GM06990 (cell line): ENCODE measurements at regions not wholly inside any gene's neighbourhood (a gene's known extent, or its start where the extent isn't known, plus 50 kb on each side); places are given as distances from the start of the nearest gene placed in this dataset.

ENCODE experiments used
- DNase-seq: peaks from one replicate; pipeline ENCODE4 v3.0.0-alpha.2; 2011; ENCODE audit not compliant: insufficient read length; ENCODE audit errors: extremely low read depth
- H3K27me3 ChIP-seq: replicated peaks from 2 replicates; pipeline ENCODE4 v1.6.0; 2011; ENCODE audit warnings: low read length; ENCODE audit not compliant: control insufficient read depth, insufficient read depth
- H3K36me3 ChIP-seq: 2 replicates; pipeline ENCODE4 v1.5.1; 2011; ENCODE audit warnings: low read length; ENCODE audit not compliant: control insufficient read depth, insufficient read depth
- H3K4me3 ChIP-seq: replicated peaks from 2 replicates; pipeline ENCODE4 v1.5.1; 2011; ENCODE audit warnings: low read depth, mild to moderate bottlenecking, control low read depth, low read length
- TF ChIP-seq, protein P1 (sequence below): IDR thresholded peaks from 2 replicates; pipeline ENCODE4 v1.5.1; 2011; ENCODE audit warnings: low read length, control low read depth, mild to moderate bottlenecking, inconsistent platforms; ENCODE audit not compliant: insufficient read depth, poor library complexity, severe bottlenecking

GRCh38 chr2:40043641-40044040, 264.6 kb upstream of the THUMPD2 start:
- DNase-seq = no peak
- Histone ChIP-seq H3K36me3 (no peaks in the 10 kb centered on the region), H3K4me3 (no peak overlapping the region), H3K27me3 (no peaks in the 10 kb centered on the region)
- TF ChIP-seq, protein P1, sequence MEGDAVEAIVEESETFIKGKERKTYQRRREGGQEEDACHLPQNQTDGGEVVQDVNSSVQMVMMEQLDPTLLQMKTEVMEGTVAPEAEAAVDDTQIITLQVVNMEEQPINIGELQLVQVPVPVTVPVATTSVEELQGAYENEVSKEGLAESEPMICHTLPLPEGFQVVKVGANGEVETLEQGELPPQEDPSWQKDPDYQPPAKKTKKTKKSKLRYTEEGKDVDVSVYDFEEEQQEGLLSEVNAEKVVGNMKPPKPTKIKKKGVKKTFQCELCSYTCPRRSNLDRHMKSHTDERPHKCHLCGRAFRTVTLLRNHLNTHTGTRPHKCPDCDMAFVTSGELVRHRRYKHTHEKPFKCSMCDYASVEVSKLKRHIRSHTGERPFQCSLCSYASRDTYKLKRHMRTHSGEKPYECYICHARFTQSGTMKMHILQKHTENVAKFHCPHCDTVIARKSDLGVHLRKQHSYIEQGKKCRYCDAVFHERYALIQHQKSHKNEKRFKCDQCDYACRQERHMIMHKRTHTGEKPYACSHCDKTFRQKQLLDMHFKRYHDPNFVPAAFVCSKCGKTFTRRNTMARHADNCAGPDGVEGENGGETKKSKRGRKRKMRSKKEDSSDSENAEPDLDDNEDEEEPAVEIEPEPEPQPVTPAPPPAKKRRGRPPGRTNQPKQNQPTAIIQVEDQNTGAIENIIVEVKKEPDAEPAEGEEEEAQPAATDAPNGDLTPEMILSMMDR = no peak

- no peaks in the 10 kb centered on the region for H3K27me3 ChIP-seq
- TF ChIP-seq, protein P1 = no peak
- DNase-seq = no peak
- no peak overlapping the region for H3K4me3 ChIP-seq
- H3K36me3 ChIP-seq = no peaks in the 10 kb centered on the region
These were observed 264.1 kb upstream of the THUMPD2 start for GRCh38 chr2:40043191-40043590.

GRCh38 chr2:40041422-40042382, 262.6 kb upstream of the THUMPD2 start:
- TF ChIP-seq, protein P1 = no peak
- Histone ChIP-seq H3K4me3 (no peak overlapping the region), H3K36me3 (no peaks in the 10 kb centered on the region), H3K27me3 (no peaks in the 10 kb centered on the region)
- no peak for DNase-seq

- DNase-seq = no peak
- H3K36me3 ChIP-seq = no peaks in the 10 kb centered on the region
- H3K27me3 ChIP-seq = no peaks in the 10 kb centered on the region
- H3K4me3 ChIP-seq = no peak overlapping the region
- TF ChIP-seq, protein P1 = no peak
These were observed 260.5 kb upstream of the THUMPD2 start for GRCh38 chr2:40039549-40039948.

DNA sequence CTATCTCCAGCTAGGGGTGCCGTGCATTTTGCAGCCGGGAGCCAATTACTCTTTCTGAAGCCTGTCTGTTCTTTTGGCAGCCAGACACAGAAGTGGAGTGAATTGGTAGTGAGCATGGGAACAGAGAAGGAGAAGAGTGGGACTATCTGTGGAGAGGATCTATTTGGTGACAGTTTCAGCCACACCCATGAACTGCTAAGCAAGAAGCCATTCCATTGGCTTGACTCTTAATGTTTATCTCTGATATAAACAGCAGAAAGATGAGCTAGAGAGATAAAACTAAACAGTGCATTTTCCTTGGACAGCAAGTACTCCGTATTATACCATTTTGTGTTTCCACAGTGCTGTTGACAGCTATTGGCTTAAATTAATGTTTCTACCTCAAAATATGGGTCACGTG, 259.6 kb upstream of the THUMPD2 start:
- Histone ChIP-seq H3K36me3 (no peaks in the 10 kb centered on the region), H3K27me3 (no peaks in the 10 kb centered on the region), H3K4me3 (no peak overlapping the region)
- TF ChIP-seq, protein P1 = no peak
- no peak for DNase-seq
